Activated B cell treated with CpG ODN at 0.5 μM for 24 hours (primary cell): ENCODE measurements at regions not wholly inside any gene's neighbourhood (a gene's known extent, or its start where the extent isn't known, plus 50 kb on each side); places are given as distances from the start of the nearest gene placed in this dataset.

Experiments
- ATAC-seq: fragments of 200-7000 bp; cut with Tn5 transposase; one replicate; pipeline ENCODE4 v1.10.0; 2021; ENCODE audit warnings: low read depth, mild to moderate bottlenecking, moderate library complexity
- CTCF ChIA-PET: fragments of 350-600 bp; sonication (Branson Sonifier 250); formaldehyde crosslinking; loops from one replicate; lab custom pipeline; 2021; ENCODE audit warnings: antibody characterized with exemption; lab: Charles Lee
- POLR2A ChIA-PET: fragments of 350-600 bp; sonication (Branson Sonifier 250); formaldehyde crosslinking; loops from one replicate; lab custom pipeline; 2021; ENCODE audit warnings: antibody characterized with exemption; lab: Charles Lee
- DNase-seq: peaks from one replicate; pipeline ENCODE4 v3.0.0; 2022
- H3K27ac Mint-ChIP-seq: one replicate; pipeline ENCODE4 v1.8.0; 2020; ENCODE audit warnings: mixed read lengths
- H3K27me3 Mint-ChIP-seq: one replicate; pipeline ENCODE4 v1.8.0; 2021; ENCODE audit warnings: mixed read lengths
- H3K36me3 Mint-ChIP-seq: one replicate; pipeline ENCODE4 v1.8.0; 2021; ENCODE audit warnings: low read depth, mixed read lengths
- H3K4me1 Mint-ChIP-seq: one replicate; pipeline ENCODE4 v1.8.0; 2021; ENCODE audit warnings: mixed read lengths
- H3K4me3 Mint-ChIP-seq: one replicate; pipeline ENCODE4 v1.8.0; 2020; ENCODE audit warnings: mild to moderate bottlenecking, mixed read lengths
- H3K9me3 Mint-ChIP-seq: one replicate; pipeline ENCODE4 v1.8.0; 2020; ENCODE audit warnings: mixed read lengths
- CTCF ChIP-seq: fragments of 200-600 bp; IDR thresholded peaks from one replicate; pipeline ENCODE4 v1.8.0; 2022; ENCODE audit warnings: antibody characterized with exemption, mild to moderate bottlenecking
- intact Hi-C: fragments of 100-400 bp; cut with micrococcal nuclease; formaldehyde crosslinking; loops from one replicate; pipeline ENCODE4 v1.15.1; 2024

DNA sequence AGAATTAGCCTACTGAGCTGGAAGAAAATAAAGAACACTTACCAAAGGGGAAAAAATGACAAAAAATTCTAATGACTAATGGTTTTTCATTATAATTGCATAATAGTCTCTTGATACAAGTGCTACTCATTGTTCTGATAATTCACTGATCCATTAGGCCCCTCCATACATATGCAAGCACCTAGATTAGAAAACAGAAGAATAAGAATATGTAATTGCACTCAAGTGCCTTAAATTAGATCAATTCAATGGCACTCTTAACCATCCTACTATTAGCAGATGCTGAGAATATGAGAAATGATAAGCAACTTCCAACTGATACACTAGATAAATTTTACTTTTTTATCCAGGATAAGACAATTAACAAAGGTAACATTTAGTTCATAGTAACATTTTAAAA is 440.9 kb upstream of the C9orf72 start:
- intact Hi-C loops = no loop called here
- H3K27ac Mint-ChIP-seq = no peak overlapping the region
- TF ChIP-seq CTCF = no peak
- no peaks in the 10 kb centered on the region for H3K9me3 Mint-ChIP-seq
- no peaks in the 10 kb centered on the region for H3K36me3 Mint-ChIP-seq
- H3K4me3 Mint-ChIP-seq = no peak overlapping the region
- ChIA-PET POLR2A (no interaction called here), CTCF (no interaction called here)
- no peak for ATAC-seq
- no peaks in the 10 kb centered on the region for H3K27me3 Mint-ChIP-seq
- DNase-seq = no peak
- no peaks in the 10 kb centered on the region for H3K4me1 Mint-ChIP-seq

GRCh38 chr9:28024676-28025075 is 451.4 kb upstream of the C9orf72 start:
- no peak for TF ChIP-seq CTCF
- intact Hi-C loops = no loop called here
- Mint-ChIP-seq H3K27me3 (no peaks in the 10 kb centered on the region), H3K27ac (no peak overlapping the region), H3K36me3 (no peaks in the 10 kb centered on the region), H3K4me1 (no peaks in the 10 kb centered on the region), H3K9me3 (no peaks in the 10 kb centered on the region), H3K4me3 (no peak overlapping the region)
- CTCF ChIA-PET = no interaction called here
- POLR2A ChIA-PET = no interaction called here
- no peak for ATAC-seq
- no peak for DNase-seq

DNA sequence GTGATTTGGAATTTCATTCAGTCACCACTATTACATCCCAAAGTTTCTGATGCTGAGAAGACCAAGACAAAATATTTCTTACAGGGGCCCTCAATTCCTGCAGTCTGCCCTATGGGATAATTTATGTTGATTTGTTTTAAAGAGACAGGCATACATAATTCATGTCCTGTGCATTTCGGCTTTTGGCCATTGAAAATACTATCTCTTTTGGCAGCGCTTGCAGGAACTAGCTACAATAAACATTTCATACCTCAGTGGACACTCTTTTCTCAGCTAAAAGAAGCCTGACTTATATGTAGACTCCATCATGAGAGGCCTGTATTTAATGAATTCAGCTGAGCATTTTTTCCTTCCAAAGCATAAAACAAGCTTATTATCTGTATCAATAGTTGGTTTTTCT is 451.9 kb upstream of the C9orf72 start:
- DNase-seq (no peak), ATAC-seq (no peak)
- Mint-ChIP-seq H3K9me3 (no peaks in the 10 kb centered on the region), H3K27me3 (no peaks in the 10 kb centered on the region), H3K4me1 (no peaks in the 10 kb centered on the region), H3K36me3 (no peaks in the 10 kb centered on the region), H3K4me3 (no peak overlapping the region), H3K27ac (no peak overlapping the region)
- ChIA-PET POLR2A (no interaction called here), CTCF (no interaction called here)
- no peak for TF ChIP-seq CTCF
- intact Hi-C loops = no loop called here

DNA sequence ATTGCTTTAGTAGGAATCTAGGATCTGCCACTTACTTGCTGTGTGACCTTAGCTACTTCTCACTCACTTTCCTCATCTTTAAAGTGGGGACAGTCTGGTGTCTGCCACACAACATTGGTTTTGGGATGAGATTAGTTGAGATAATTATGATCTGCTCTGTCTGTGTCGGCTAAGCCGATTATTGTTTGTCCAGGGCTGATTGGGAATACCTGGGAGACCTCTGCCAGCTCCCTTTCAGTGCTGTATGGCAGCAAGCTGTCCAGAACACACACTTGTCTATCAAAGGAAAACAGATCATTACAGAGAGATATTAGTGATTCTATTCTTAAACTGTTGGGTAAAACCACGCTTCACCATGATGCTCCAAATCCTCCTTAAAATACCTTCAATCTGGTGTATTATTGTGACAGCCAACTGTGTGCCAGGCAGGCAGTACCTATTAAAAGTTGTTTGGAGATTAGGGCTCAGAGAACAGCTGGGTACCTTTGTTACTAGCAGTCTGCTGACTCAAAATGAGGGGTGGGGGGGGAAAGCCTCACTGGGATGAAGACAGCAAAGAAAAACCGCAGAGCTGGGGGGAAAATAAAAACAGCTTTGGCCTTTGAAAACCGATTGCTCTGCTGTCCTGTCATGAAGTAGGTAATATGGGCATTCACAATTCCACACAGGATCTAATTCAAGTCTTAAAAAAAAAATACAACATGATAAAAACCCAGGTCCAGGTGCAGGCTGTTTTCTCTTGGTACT is 458.4 kb upstream of the C9orf72 start:
- no peaks in the 10 kb centered on the region for H3K36me3 Mint-ChIP-seq
- ATAC-seq = no peak
- ChIA-PET POLR2A (no interaction called here), CTCF (no interaction called here)
- H3K27ac Mint-ChIP-seq = no peak overlapping the region
- H3K4me3 Mint-ChIP-seq = no peak overlapping the region
- intact Hi-C loops = no loop called here
- H3K9me3 Mint-ChIP-seq = no peaks in the 10 kb centered on the region
- no peak for TF ChIP-seq CTCF
- DNase-seq = no peak
- no peaks in the 10 kb centered on the region for H3K27me3 Mint-ChIP-seq
- no peaks in the 10 kb centered on the region for H3K4me1 Mint-ChIP-seq

- H3K4me1 Mint-ChIP-seq = no peaks in the 10 kb centered on the region
- no peaks in the 10 kb centered on the region for H3K9me3 Mint-ChIP-seq
- no peak for ATAC-seq
- CTCF ChIA-PET = no interaction called here
- POLR2A ChIA-PET = no interaction called here
- H3K36me3 Mint-ChIP-seq = no peaks in the 10 kb centered on the region
- no peak overlapping the region for H3K27ac Mint-ChIP-seq
- H3K27me3 Mint-ChIP-seq = no peaks in the 10 kb centered on the region
- no peak overlapping the region for H3K4me3 Mint-ChIP-seq
- TF ChIP-seq CTCF = no peak
- no peak for DNase-seq
- intact Hi-C loops = no loop called here
These were observed 458.9 kb upstream of the C9orf72 start for GRCh38 chr9:28032268-28032590.
